ENCODE measurements at regions not wholly inside any gene's neighbourhood (a gene's known extent, or its start where the extent isn't known, plus 50 kb on each side); places are given as distances from the start of the nearest gene placed in this dataset.

- no peak for TF ChIP-seq MAX (IDR thresholded peaks at IDR 0.05)
- no peak for TF ChIP-seq CREB1 (IDR thresholded peaks at IDR 0.05; ENCODE audit: low read depth)
- no peak for TF ChIP-seq YY1 (IDR thresholded peaks at IDR 0.05; ENCODE audit: low read depth)
Measured at GRCh38 chr9:1877951-1878350, 137.2 kb upstream of the SMARCA2 start.
